ENCODE measurements at regions not wholly inside any gene's neighbourhood (a gene's known extent, or its start where the extent isn't known, plus 50 kb on each side); places are given as distances from the start of the nearest gene placed in this dataset.

DNA sequence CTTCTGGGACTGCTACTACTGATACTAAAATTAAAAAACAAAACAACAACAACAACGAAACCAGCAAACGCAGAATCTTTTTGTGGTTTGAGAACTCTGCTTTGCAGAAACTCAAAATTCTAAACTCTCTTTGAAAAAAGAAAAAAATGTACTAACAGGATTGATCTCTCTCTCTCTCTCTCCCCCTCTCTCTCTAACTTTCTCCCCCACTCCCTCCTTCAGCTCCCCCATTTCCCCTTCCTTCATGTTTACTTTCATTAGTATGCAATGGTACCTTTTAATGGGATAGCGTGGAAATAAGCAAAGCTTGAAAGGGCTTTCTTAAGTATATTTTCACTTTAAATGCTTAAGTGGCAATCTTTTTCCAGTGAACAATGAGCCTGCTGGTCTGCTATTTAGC lies 562.6 kb upstream of the ADGRL2 start:
- TF ChIP-seq, protein P1, sequence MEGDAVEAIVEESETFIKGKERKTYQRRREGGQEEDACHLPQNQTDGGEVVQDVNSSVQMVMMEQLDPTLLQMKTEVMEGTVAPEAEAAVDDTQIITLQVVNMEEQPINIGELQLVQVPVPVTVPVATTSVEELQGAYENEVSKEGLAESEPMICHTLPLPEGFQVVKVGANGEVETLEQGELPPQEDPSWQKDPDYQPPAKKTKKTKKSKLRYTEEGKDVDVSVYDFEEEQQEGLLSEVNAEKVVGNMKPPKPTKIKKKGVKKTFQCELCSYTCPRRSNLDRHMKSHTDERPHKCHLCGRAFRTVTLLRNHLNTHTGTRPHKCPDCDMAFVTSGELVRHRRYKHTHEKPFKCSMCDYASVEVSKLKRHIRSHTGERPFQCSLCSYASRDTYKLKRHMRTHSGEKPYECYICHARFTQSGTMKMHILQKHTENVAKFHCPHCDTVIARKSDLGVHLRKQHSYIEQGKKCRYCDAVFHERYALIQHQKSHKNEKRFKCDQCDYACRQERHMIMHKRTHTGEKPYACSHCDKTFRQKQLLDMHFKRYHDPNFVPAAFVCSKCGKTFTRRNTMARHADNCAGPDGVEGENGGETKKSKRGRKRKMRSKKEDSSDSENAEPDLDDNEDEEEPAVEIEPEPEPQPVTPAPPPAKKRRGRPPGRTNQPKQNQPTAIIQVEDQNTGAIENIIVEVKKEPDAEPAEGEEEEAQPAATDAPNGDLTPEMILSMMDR (IDR thresholded peaks at IDR 0.05), result no peak
- TF ChIP-seq POLR2A (IDR thresholded peaks at IDR 0.05; ENCODE audit: low read depth), result no peak
